HG03045 (cell line): ENCODE measurements at regions not wholly inside any gene's neighbourhood (a gene's known extent, or its start where the extent isn't known, plus 50 kb on each side); places are given as distances from the start of the nearest gene placed in this dataset.

Experiments
- ATAC-seq: cut with Tn5 transposase; IDR thresholded peaks from one replicate; pipeline ENCODE4 v1.9.1; 2021; ENCODE audit warnings: mild to moderate bottlenecking, moderate library complexity; ENCODE audit not compliant: unreplicated experiment

DNA sequence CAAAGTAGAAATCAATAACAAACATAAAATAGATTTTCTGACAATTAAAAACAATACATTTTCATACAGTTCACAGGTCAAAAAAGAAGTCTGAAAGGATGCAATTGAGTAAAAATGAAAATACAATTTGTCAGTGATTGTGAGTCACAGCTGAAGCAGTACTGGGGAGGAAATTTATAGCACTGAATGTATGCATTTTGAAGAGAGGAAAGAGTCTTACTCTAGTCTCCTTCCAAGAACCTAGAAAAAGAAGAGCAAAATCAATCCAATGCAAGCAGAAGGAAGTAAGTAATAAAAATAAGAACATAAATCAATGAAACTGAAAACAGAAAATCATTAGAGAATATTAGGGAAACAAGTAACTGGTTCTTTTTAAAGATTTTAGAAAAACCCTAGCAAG is 507.2 kb upstream of the IGFBP3 start:
- no peak for ATAC-seq

DNA sequence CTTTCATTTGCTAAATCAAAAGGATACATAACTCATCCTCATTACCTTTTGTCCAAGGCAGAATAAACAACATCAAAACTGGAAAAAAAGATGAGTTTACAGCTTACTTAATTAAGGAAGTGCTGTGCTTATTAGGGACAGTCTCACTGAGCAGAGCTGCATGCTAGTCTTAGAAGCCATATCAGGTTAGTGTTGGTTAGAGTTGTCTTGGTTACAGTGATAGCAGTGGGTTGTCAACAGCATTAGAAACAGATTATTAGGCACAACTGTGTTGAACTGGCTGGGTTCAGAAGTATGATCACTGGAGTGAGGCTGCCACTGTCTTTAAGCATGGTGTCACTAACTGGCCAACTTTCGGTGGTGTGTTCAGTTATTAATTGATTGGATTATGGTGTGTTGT is 503.9 kb upstream of the IGFBP3 start:
- no peak for ATAC-seq

DNA sequence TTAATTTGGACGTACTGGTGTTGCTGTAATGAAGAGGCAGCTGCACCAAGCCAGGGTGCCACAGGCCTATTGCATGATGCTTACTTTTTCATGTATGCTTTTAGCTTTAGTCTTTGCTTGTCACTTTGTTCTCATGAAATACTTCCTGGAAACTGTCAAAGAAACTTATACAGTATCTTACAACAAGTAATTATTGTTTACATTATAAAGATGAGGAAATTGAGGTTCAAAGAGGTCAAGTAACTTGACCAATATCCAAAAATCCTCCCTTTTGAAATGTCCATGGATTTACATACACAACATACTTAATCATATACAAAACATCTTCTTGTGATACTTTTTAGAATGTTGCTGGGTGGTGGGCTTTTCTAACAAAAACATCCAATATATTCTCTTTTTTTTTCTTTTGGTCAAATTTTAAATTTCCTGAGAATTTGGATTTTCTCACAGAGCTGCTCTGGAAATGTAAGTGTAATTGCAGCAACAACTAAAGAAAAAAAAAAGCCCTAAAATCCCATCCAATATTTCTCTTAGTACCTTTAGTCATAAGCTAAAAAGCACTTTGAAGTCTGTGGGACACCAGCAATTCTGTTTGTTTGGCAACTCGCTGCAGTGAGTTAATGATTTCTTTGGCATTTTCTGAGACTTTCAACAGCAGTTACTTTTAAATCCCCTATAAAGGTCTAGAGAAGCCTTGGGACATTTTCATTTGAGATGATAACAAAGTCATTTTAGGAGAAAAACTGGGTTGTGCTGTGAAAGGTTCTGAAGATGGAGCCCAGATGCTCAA is 500.6 kb upstream of the IGFBP3 start:
- ATAC-seq, result no peak

DNA sequence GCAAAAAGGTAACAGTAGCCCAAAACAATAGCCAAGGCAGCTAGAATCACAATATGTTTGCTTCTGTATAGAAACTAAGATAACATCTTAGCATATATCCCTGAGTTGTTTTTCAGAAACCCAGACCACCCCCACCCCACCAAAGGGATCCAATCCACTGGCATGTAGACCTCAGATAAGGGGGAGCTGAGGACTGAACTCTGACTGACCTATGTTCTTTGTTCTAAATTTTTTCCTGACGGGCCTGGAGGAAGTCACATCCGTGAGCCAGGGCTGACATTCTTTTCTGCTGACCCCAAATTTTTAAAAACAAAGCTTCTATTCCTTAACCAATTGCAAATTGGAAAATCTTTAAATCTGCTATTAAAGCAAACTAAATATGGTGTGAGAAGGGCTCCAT is 493.9 kb upstream of the IGFBP3 start:
- ATAC-seq, result no peak

DNA sequence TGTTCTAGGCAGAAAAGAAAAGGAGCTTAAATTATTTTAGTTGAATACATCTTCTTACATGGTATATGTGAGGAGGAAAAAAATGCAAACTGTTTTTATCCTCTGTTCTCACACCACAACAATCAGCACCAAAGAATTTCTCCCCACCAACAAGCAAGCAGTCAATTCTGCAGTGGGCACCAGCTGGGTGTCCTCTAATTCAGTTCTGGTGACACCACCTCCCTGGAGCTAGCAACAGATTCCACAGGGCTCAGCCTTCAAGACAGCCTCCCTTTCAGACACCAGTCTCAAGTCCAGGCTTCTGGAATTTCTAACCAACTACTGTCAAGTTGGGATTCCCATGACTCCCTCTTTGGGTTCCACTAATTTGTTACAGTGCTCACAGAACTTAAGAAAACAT is 490.2 kb upstream of the IGFBP3 start:
- ATAC-seq, result no peak

DNA sequence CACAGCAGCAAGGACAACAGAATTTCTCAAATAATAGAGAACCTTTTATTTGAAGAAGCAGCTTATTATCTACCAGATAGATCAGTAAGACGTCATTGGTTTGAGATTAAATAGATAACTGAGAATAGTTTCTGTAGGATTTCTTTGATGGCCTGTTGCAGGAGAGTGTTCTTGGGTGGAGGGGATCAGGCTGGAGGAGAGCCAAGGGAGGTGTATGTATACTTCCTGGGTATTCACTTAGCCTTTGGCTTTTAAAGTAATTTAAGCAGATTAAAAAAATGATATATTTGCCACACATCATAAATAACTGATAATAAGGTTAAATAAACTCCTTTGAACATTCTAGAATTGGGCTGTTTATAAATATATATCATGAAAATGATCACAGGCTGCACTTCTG is 486.1 kb upstream of the IGFBP3 start:
- no peak for ATAC-seq

DNA sequence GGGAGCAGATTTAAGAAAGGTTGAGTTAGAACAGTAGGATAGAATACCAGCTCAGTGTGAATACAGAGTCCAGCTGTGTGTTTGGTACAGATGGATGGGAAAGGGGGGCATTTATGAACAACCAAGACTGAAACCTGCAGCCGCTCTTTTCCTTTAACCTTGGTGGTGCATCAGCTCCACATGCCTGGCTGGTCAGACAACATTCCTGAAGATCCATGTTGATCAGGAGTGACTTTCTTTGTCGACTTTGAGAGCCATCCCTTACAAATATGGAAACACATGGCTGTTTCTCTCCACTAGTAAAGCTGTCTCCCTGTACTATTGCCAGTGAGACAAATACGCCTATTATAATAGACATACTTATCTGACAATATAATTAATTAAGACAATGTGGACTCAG is 476.5 kb upstream of the IGFBP3 start:
- ATAC-seq, result no peak

DNA sequence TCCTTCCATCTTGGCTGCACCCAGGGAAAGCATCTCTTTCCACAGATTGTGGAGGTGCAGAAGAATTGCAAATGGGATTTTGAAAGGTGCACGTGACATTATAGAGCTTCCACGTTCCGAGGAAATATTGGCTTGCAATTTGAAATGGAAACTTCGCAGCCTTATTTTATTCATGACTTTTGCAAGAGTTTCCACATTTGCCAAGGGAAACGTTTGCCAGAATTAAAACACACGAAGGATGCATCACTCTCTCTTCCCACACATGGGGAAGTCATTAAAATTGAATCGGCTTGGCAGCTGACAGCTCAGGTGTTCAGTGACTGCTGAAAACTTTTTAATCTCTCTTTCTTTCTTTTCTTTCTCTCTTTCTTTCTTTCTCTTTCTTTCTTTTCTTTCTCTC is 475.4 kb upstream of the IGFBP3 start:
- ATAC-seq, result no peak

DNA sequence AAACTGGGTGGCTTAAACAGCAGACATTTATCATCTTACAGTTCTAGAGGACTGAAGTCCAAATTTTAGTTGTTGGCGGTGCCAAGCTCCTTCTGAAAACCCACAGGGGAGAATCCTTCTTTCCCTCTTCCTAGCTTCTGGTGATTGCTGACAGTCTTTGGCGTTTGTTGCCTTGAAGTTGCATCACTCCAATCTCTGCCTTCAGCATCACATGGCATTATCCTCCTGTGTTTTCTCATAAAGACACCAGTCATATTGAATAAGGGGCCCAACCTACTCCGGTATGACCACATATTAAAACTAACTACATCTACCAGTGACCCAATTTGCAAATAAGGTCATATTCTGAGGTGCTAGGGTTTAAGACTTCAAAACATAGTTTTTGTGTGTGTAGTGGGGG is 472.1 kb upstream of the IGFBP3 start:
- ATAC-seq, result no peak

DNA sequence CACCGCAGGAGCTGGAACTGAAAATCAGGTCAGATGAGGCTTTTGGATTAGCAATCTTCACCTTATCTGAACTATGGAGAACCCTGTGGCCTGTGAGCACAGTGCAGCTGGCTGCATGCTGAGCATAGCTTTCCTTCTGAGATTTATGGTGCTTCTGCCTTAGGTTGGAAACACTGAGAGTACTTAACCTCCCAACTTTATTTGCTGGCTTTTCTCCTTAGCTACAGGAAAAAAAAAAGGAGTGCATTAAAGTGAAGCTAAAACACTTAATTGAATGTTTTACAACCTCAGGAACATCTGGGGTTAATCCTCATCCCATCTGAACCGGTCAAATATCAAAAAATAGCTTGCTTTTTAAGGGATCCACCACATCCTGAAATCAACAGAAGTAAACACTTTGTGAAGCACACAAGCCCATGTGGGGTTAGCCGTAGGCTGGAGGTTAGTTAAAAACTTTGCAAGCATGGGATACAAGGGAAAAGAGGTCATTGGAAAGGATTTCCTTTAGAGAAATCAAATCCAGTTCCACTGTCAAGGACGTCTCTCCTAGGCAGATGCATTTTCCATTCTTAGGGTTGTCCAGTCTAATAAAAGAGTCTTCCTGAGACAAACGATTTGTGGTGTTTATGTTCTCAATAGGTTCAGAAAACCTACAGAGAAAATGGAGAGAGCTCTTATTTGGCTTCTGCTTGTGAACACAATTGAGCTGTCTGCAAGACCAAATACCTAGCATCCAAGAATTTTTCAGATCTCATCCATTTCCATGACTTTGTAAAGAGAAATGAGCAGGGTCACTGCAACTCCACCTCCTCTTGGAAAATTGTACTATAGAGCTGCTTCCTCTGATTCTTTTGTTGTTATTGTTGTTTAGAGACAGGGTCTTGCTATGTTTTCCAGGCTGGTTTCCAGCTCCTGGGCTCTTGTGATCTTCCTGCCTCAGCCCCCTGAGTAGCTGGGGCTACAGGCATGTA is 470.4 kb upstream of the IGFBP3 start:
- no peak for ATAC-seq

DNA sequence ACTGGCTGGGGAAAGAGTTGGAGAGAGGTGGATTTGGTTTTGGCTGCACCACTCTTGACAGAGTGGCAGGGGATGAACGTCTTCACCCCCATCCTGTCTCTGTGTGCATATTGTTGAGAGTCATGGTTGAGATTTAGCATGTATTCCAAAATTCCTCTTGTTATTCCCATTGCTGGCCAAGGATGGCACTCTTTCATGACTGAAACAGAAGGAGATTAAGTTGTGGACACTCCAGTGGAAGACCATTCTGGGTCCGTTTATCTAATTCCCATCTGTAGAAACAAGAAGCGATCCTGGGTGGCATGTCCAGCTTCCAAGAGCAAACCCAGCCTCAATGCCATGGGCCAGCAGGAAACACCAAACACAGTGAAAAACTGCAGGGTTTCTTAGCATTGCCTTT is 469.0 kb upstream of the IGFBP3 start:
- ATAC-seq, result no peak

DNA sequence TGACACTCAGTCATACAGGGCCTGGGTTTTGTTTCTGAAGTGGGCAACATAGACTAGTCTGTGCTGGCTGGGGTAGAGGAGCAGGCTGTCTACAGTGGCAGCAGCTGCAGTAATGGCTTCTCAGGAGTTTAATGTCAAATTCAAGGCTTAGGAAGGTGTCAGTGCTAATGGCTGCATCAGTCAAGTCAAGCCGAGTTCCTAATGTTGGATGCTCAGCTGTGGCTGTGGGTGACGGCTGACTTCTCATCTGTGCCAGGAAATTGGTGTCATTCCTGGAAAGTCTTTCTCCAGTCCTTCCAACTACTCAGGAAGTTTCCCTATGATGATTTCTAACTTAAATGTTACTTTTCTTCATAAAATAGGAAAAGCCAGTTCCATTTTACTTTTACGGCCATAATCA is 468.1 kb upstream of the IGFBP3 start:
- ATAC-seq, result no peak

DNA sequence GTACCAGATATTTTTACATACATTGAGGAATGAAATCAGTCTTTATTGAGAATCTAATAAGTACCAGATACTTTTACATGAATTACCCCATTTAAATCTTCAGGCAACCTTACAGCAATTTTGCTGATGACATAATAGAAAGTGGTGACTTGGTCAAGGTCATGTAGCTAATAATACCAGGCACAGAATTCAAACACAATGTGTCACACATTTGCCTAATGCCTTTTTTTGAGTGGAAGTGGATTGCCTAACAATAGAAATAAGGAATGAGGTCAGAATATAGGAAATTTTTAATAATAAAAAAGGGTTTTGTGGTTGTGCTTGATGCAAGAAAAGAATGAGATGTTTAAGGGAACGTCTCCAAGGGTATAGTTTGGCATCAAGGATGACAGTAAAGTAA is 466.6 kb upstream of the IGFBP3 start:
- ATAC-seq, result no peak

DNA sequence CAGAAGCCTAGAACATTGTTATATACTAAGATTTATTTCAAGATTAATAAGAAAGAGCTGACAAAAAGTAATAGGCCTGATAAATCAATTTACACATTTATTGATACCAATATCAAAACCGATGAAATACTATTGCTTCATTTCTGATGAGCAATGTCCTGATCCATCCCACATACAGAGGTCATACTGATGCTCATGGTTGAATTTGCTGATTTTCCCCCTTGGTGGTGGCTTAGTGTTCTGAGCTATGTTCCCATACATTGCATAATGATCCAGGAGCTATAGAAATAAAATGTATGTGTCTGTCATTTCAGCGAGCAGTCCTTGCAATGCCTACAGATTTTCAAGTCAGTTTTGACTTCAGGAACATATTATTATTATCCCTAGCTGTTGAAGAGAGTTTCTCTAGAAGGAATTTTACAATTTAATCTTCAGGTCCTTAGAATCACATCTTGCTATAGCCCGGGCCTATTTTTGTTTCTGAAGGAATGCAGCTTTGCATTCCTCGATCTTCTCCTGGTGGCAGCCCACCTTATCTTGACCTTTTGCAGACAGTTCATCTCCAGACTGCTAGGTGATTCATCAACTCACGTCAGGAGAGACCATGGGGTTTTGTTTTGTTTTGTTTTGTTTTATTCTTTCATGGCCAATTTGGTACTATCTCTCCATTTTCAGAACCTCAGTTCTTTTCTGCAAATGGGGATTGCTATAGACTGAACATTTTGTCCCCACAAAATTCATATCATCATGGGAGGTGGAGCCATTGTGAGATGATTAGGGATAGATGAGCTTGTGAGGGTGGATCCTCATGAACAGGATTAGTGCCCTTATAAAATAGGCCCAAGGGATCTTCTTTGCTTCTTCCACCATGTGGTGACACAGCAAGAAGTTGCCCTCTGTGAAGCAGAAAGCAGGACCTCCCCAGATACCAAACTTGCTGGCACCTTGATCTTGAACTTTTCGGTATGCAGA is 465.6 kb upstream of the IGFBP3 start:
- ATAC-seq, result no peak

DNA sequence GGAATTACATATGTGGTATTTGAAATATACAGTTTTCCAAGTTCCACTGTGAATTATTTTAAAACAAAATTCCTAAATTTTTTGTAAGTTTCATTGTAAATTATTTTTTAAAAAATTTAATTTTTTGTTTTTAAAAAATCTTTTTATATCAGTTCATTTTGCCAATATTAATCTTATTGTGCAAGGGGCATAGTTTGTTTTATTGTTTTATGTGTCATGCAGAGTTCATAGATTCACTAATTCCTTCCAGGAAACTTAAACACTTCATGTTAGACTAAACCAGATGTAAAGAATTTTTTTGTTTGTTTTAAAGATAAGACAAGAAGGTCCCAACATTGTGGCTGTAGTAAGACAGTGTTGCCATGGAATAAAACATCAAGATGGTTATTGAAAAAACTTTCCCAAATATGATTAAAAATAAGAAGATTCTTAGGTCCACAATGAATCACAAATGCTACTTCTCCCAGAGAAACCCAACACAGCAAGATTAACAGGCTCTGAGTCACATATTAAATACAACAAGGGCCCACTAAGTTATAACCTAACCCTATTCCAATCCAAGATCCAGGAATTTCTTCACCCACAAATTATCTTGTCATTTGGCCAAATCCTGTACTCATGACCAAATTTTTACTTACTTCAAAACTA is 464.7 kb upstream of the IGFBP3 start:
- ATAC-seq, result no peak

DNA sequence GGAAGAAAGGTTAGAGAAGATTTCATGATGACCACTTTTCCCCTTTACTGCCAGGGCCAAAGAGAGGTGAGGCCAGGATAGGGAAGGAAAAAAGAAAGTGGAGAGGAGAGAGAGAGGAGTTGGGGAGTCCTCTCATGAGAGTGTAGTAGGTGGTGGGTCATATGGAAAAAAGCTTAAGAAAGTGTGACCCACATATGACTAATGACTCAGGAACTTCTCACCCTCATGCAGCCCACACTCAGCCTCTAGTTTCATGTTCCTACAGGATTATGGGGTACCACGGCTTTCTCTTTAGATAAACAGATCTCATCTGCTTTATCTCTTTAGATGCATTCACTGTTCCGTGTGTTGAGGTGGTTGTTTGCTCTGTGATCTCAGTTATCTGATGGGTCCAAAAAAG is 462.5 kb upstream of the IGFBP3 start:
- no peak for ATAC-seq

DNA sequence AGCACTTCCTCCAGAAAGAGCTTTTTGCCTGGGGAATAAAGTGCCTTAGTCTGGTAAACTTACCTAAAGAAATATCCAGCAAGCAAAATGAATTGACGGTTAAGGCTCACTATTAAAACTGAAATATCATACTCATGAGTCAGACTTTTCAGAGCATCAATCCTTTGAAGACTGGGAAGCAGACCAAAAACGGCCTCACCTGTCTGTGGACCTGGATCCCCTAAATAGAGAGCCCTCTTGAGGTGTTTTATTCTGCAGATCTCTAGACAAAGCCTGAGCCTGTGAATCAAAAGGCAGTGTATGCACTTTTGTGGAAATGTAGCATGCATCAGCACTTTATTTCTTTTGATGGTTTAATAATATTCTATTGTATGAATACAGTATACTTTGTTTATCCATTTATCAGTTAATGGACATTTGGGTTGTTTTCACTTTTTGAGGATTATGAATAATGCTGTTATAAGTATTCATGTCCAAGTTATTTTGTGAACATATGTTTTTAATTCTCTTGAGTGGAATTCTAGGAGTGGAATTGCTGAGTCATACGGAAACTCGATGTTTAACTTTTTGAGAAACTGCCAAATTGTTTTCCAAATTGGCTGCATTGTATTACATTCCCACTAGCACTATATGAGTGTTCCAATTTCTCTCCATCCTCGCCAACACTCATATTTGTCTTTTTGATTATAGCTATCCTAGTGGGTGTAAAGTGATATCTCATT is 449.0 kb upstream of the IGFBP3 start:
- no peak for ATAC-seq

DNA sequence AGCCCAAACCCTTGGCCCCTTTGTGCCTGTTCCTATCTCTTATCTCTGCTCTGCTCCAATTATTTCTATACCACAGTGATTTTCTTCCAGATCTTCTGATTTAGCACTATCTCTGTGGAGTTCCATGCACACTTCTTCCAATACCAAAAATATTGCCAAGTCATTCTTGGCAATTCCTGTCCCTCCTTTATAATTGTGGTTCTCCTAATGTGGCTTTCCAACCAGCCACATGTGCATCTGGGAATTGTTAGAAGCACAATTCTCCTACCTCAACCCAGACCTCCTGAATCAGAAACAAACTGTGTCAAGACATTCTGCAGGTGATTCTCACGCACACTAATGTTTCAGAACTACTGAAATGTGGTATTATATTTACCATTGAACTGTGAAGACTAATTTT is 447.8 kb upstream of the IGFBP3 start:
- no peak for ATAC-seq

DNA sequence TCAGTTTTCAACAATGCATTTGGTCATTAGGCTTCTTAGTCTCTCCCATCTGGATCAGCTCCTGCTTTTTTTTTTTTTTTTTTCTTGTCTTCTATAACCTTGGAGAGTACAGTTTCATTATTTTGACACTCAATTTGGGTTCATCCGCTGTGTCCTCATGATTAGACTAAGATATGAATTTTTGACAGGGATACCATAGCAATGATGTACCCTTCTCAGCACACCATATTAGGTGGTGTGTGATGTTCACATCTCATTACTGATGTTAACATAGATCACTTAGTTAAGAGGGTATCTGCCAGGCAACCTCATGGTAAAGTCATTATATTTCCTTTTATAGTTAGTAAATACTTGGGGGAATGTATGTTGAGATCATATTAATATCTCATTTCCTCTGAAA is 445.5 kb upstream of the IGFBP3 start:
- ATAC-seq, result no peak

DNA sequence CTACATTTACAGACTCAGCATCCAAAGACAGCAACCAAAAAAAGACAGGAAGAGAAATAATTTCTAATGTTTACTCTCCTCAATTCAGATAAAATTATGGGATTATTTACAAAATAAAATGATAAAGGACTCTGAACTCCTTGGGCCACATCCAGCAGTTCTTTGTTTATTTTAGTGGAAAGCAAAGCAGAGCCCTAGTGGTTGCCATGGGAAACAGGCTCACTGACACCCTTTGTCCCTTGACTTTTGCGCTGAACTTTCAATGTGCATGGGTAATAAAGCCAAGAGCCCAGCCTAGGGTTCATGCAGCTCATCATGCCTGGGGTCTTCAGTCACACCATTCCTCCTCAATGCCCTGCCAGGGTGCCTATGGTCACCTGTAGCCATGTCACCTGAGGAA is 442.6 kb upstream of the IGFBP3 start:
- ATAC-seq, result no peak
